ENCODE measurements at regions not wholly inside any gene's neighbourhood (a gene's known extent, or its start where the extent isn't known, plus 50 kb on each side); places are given as distances from the start of the nearest gene placed in this dataset.

- no peaks in the 10 kb centered on the region for H3K4me1 ChIP-seq (ENCODE audit: control insufficient read depth, low read length)
- no peak overlapping the region for H3K4me2 ChIP-seq (ENCODE audit: low read length)
- H3K27me3 ChIP-seq (ENCODE audit: control insufficient read depth, low read length), result no peaks in the 10 kb centered on the region
- H3K27ac ChIP-seq (ENCODE audit: low read depth, low read length), result no peak overlapping the region
- no peak overlapping the region for H3K4me3 ChIP-seq (ENCODE audit: low read length)
- no peaks in the 10 kb centered on the region for H3K9me2 ChIP-seq (replicated peaks; ENCODE audit: control insufficient read depth, low read length)
- H3F3A ChIP-seq (ENCODE audit: control insufficient read depth, insufficient read depth), result no peaks in the 10 kb centered on the region
- H3K79me2 ChIP-seq (ENCODE audit: control insufficient read depth, low read length), result no peaks in the 10 kb centered on the region
- TF ChIP-seq CTCF (IDR thresholded peaks at IDR 0.05; ENCODE audit: low read depth, low read length, poor library complexity, severe bottlenecking), result no peak
- no peak for TF ChIP-seq EZH2phosphoT487 (IDR thresholded peaks at IDR 0.05; ENCODE audit: borderline replicate concordance, low read length)
- no peaks in the 10 kb centered on the region for H4K20me1 ChIP-seq (ENCODE audit: control insufficient read depth, insufficient read depth, low read depth, low read length)
- no peaks in the 10 kb centered on the region for H3K36me3 ChIP-seq (ENCODE audit: control insufficient read depth, low read length)
- H3K9me3 ChIP-seq (ENCODE audit: control insufficient read depth, insufficient read depth, low read length), result no peaks in the 10 kb centered on the region
Measured at GRCh38 chr3:159346271-159346903, 544.5 kb downstream of the MFSD1 start.

GRCh38 chr3:159348431-159348830 is 546.6 kb downstream of the MFSD1 start:
- Histone ChIP-seq H3K9me2 (replicated peaks; ENCODE audit: control insufficient read depth, low read length) (no peaks in the 10 kb centered on the region), H3K4me1 (ENCODE audit: control insufficient read depth, low read length) (no peaks in the 10 kb centered on the region), H3K27ac (ENCODE audit: low read depth, low read length) (no peak overlapping the region), H3K9me3 (ENCODE audit: control insufficient read depth, insufficient read depth, low read length) (no peaks in the 10 kb centered on the region), H4K20me1 (ENCODE audit: control insufficient read depth, insufficient read depth, low read depth, low read length) (no peaks in the 10 kb centered on the region), H3K27me3 (ENCODE audit: control insufficient read depth, low read length) (no peaks in the 10 kb centered on the region), H3K4me2 (ENCODE audit: low read length) (no peak overlapping the region), H3K36me3 (ENCODE audit: control insufficient read depth, low read length) (no peaks in the 10 kb centered on the region), H3K4me3 (ENCODE audit: low read length) (no peak overlapping the region), H3F3A (ENCODE audit: control insufficient read depth, insufficient read depth) (no peaks in the 10 kb centered on the region), H3K79me2 (ENCODE audit: control insufficient read depth, low read length) (no peaks in the 10 kb centered on the region)
- TF ChIP-seq EZH2phosphoT487 (IDR thresholded peaks at IDR 0.05; ENCODE audit: borderline replicate concordance, low read length) (no peak), CTCF (IDR thresholded peaks at IDR 0.05; ENCODE audit: low read depth, low read length, poor library complexity, severe bottlenecking) (no peak)

GRCh38 chr3:159356606-159357005 is 554.8 kb downstream of the MFSD1 start:
- H3K4me3 ChIP-seq (ENCODE audit: low read length), result no peak overlapping the region
- no peaks in the 10 kb centered on the region for H3F3A ChIP-seq (ENCODE audit: control insufficient read depth, insufficient read depth)
- H3K27me3 ChIP-seq (ENCODE audit: control insufficient read depth, low read length), result no peaks in the 10 kb centered on the region
- H3K4me2 ChIP-seq (ENCODE audit: low read length), result no peak overlapping the region
- no peak for TF ChIP-seq CTCF (IDR thresholded peaks at IDR 0.05; ENCODE audit: low read depth, low read length, poor library complexity, severe bottlenecking)
- no peak for TF ChIP-seq EZH2phosphoT487 (IDR thresholded peaks at IDR 0.05; ENCODE audit: borderline replicate concordance, low read length)
- H3K36me3 ChIP-seq (ENCODE audit: control insufficient read depth, low read length), result no peaks in the 10 kb centered on the region
- no peaks in the 10 kb centered on the region for H3K79me2 ChIP-seq (ENCODE audit: control insufficient read depth, low read length)
- no peaks in the 10 kb centered on the region for H3K9me2 ChIP-seq (replicated peaks; ENCODE audit: control insufficient read depth, low read length)
- H4K20me1 ChIP-seq (ENCODE audit: control insufficient read depth, insufficient read depth, low read depth, low read length), result no peaks in the 10 kb centered on the region
- H3K27ac ChIP-seq (ENCODE audit: low read depth, low read length), result no peak overlapping the region
- no peaks in the 10 kb centered on the region for H3K4me1 ChIP-seq (ENCODE audit: control insufficient read depth, low read length)
- no peaks in the 10 kb centered on the region for H3K9me3 ChIP-seq (ENCODE audit: control insufficient read depth, insufficient read depth, low read length)

Data from DOHH2 (cell line).